GM18868 (cell line): ENCODE measurements at regions not wholly inside any gene's neighbourhood (a gene's known extent, or its start where the extent isn't known, plus 50 kb on each side); places are given as distances from the start of the nearest gene placed in this dataset.
A peak's percentile ranks its signal among the peaks of the same experiment; 100 is the strongest.
"Not testable (repeated sequence)": the region's sequence is repeated elsewhere in the genome, so short reads cannot be mapped to it uniquely, and the experiment has no call there.

Experiments used
- ATAC-seq: cut with Tn5 transposase; IDR thresholded peaks from one replicate; pipeline ENCODE4 v1.9.1; 2021; ENCODE audit warnings: mild to moderate bottlenecking, moderate library complexity; ENCODE audit not compliant: unreplicated experiment

- ATAC-seq: no peak
These were observed 323.6 kb upstream of the DIPK2B start for GRCh38 chrX:45524296-45524695.

- ATAC-seq: no peak
These were observed 317.9 kb upstream of the DIPK2B start for GRCh38 chrX:45518552-45518951.

GRCh38 chrX:45517090-45517973, 316.7 kb upstream of the DIPK2B start:
- ATAC-seq: no peak

- peak; percentile 48 for ATAC-seq
These were observed 314.9 kb upstream of the DIPK2B start for GRCh38 chrX:45515262-45516215.

- ATAC-seq: no peak
These were observed 312.4 kb upstream of the DIPK2B start for GRCh38 chrX:45513042-45513441.

- ATAC-seq: no peak
These were observed 307.8 kb upstream of the DIPK2B start for GRCh38 chrX:45508454-45508853.

- no peak for ATAC-seq
These were observed 305.6 kb upstream of the DIPK2B start for GRCh38 chrX:45506149-45506730.

- ATAC-seq: no peak
These were observed 304.5 kb upstream of the DIPK2B start for GRCh38 chrX:45505214-45505613.

GRCh38 chrX:45503787-45504362, 303.2 kb upstream of the DIPK2B start:
- not testable (repeated sequence) for ATAC-seq

- ATAC-seq: no peak
These were observed 301.7 kb upstream of the DIPK2B start for GRCh38 chrX:45502396-45502795.

GRCh38 chrX:45497290-45497689, 296.6 kb upstream of the DIPK2B start:
- ATAC-seq: no peak

- ATAC-seq: no peak
These were observed 285.0 kb upstream of the DIPK2B start for GRCh38 chrX:45485719-45486118.

GRCh38 chrX:45479835-45480422, 279.3 kb upstream of the DIPK2B start:
- no peak for ATAC-seq

GRCh38 chrX:45479196-45479834, 278.6 kb upstream of the DIPK2B start:
- ATAC-seq: no peak

GRCh38 chrX:45472968-45473367, 272.3 kb upstream of the DIPK2B start:
- no peak for ATAC-seq

- ATAC-seq: not testable (repeated sequence)
These were observed 266.9 kb upstream of the DIPK2B start for GRCh38 chrX:45467537-45467936.

GRCh38 chrX:45455732-45456131, 255.1 kb upstream of the DIPK2B start:
- not testable (repeated sequence) for ATAC-seq

GRCh38 chrX:45454290-45454689, 253.6 kb upstream of the DIPK2B start:
- no peak for ATAC-seq

GRCh38 chrX:45449982-45450381, 249.3 kb upstream of the DIPK2B start:
- no peak for ATAC-seq

GRCh38 chrX:45447995-45448394, 247.3 kb upstream of the DIPK2B start:
- no peak for ATAC-seq
